DND-41 (cell line): ENCODE measurements at regions not wholly inside any gene's neighbourhood (a gene's known extent, or its start where the extent isn't known, plus 50 kb on each side); places are given as distances from the start of the nearest gene placed in this dataset.

Experiments
- EZH2 ChIP-seq: IDR thresholded peaks from 3 replicates; pipeline ENCODE4 v1.6.1; 2012; ENCODE audit warnings: borderline replicate concordance, low read depth, mild to moderate bottlenecking, moderate library complexity, low read length, inconsistent platforms; ENCODE audit not compliant: severe bottlenecking
- TF ChIP-seq, protein P1 (sequence below): IDR thresholded peaks from 2 replicates; pipeline ENCODE4 v1.5.1; 2012; ENCODE audit warnings: borderline replicate concordance, low read length, moderate library complexity, mild to moderate bottlenecking; ENCODE audit not compliant: poor library complexity, severe bottlenecking; ENCODE audit errors: extremely low read depth

GRCh38 chr9:111237447-111237846 is 92.6 kb downstream of the OR2K2 start:
- TF ChIP-seq, protein P1, sequence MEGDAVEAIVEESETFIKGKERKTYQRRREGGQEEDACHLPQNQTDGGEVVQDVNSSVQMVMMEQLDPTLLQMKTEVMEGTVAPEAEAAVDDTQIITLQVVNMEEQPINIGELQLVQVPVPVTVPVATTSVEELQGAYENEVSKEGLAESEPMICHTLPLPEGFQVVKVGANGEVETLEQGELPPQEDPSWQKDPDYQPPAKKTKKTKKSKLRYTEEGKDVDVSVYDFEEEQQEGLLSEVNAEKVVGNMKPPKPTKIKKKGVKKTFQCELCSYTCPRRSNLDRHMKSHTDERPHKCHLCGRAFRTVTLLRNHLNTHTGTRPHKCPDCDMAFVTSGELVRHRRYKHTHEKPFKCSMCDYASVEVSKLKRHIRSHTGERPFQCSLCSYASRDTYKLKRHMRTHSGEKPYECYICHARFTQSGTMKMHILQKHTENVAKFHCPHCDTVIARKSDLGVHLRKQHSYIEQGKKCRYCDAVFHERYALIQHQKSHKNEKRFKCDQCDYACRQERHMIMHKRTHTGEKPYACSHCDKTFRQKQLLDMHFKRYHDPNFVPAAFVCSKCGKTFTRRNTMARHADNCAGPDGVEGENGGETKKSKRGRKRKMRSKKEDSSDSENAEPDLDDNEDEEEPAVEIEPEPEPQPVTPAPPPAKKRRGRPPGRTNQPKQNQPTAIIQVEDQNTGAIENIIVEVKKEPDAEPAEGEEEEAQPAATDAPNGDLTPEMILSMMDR, result no peak
- TF ChIP-seq EZH2, result no peak
